Testis (tissue), 2 donors: ENCODE measurements at regions not wholly inside any gene's neighbourhood (a gene's known extent, or its start where the extent isn't known, plus 50 kb on each side); places are given as distances from the start of the nearest gene placed in this dataset.
"Not testable (repeated sequence)": the region's sequence is repeated elsewhere in the genome, so short reads cannot be mapped to it uniquely, and the experiment has no call there.

Experiments
- POLR2A ChIP-seq: fragments of 450-650 bp; IDR thresholded peaks from one replicate; pipeline ENCODE4 v1.6.1; 2017; ENCODE audit warnings: antibody characterized with exemption, mild to moderate bottlenecking, moderate library complexity
- TF ChIP-seq, protein P1 (sequence below), 3 experiments: fragments of 450-650 bp in 2 of 3; fragments of 200-600 bp in 1 of 3; sonication (generic) in 1 of 3; IDR thresholded peaks; one replicate each; pipeline ENCODE4 v1.5.1; 2016 to 2019; ENCODE audit warnings: antibody characterized with exemption in 3 of 3, mild to moderate bottlenecking in 2 of 3, moderate library complexity in 1 of 3

DNA sequence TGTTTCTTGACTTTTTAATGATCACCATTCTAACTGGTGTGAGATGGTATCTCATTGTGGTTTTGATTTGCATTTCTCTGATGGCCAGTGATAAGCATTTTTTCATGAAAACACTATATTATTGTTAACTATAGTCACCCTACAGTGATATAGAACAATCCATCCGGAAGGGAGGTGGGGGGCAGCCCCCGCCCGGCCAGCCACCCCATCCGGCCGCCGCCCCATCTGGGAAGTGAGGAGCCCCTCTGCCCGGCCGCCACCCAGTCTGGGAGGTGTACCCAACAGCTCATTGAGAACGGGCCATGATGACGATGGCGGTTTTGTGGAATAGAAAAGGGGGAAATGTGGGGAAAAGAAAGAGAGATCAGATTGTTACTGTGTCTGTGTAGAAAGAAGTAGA is 106.8 kb downstream of the ZNF648 start:
- TF ChIP-seq, protein P1, sequence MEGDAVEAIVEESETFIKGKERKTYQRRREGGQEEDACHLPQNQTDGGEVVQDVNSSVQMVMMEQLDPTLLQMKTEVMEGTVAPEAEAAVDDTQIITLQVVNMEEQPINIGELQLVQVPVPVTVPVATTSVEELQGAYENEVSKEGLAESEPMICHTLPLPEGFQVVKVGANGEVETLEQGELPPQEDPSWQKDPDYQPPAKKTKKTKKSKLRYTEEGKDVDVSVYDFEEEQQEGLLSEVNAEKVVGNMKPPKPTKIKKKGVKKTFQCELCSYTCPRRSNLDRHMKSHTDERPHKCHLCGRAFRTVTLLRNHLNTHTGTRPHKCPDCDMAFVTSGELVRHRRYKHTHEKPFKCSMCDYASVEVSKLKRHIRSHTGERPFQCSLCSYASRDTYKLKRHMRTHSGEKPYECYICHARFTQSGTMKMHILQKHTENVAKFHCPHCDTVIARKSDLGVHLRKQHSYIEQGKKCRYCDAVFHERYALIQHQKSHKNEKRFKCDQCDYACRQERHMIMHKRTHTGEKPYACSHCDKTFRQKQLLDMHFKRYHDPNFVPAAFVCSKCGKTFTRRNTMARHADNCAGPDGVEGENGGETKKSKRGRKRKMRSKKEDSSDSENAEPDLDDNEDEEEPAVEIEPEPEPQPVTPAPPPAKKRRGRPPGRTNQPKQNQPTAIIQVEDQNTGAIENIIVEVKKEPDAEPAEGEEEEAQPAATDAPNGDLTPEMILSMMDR (IDR thresholded peaks at IDR 0.05): not testable (repeated sequence)
- not testable (repeated sequence) for TF ChIP-seq POLR2A
